ENCODE measurements at regions not wholly inside any gene's neighbourhood (a gene's known extent, or its start where the extent isn't known, plus 50 kb on each side); places are given as distances from the start of the nearest gene placed in this dataset.

- Histone ChIP-seq H3K27me3 (no peaks in the 10 kb centered on the region), H3K4me1 (no peaks in the 10 kb centered on the region), H3K36me3 (no peaks in the 10 kb centered on the region), H3K9me3 (no peaks in the 10 kb centered on the region), H3K27ac (no peak overlapping the region), H3K4me3 (no peak overlapping the region)
- intact Hi-C loops (cut with DNase I): no loop called here
- TF ChIP-seq POLR2AphosphoS5 (IDR thresholded peaks at IDR 0.05; ENCODE audit: insufficient read depth in 1 of 2, low read depth in 1 of 2): no peak
- TF ChIP-seq, protein P1, sequence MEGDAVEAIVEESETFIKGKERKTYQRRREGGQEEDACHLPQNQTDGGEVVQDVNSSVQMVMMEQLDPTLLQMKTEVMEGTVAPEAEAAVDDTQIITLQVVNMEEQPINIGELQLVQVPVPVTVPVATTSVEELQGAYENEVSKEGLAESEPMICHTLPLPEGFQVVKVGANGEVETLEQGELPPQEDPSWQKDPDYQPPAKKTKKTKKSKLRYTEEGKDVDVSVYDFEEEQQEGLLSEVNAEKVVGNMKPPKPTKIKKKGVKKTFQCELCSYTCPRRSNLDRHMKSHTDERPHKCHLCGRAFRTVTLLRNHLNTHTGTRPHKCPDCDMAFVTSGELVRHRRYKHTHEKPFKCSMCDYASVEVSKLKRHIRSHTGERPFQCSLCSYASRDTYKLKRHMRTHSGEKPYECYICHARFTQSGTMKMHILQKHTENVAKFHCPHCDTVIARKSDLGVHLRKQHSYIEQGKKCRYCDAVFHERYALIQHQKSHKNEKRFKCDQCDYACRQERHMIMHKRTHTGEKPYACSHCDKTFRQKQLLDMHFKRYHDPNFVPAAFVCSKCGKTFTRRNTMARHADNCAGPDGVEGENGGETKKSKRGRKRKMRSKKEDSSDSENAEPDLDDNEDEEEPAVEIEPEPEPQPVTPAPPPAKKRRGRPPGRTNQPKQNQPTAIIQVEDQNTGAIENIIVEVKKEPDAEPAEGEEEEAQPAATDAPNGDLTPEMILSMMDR (IDR thresholded peaks at IDR 0.05): no peak
- TF ChIP-seq POLR2A (IDR thresholded peaks at IDR 0.05): no peak
- no peak for DNase-seq (ENCODE audit: extremely low spot score in 2 of 2)
Observed at GRCh38 chr14:43981135-43981768, 525.8 kb downstream of the FSCB start.

GRCh38 chr14:43956741-43957140 is 550.3 kb downstream of the FSCB start:
- intact Hi-C loops (cut with DNase I): no loop called here
- TF ChIP-seq POLR2AphosphoS5 (IDR thresholded peaks at IDR 0.05; ENCODE audit: insufficient read depth in 1 of 2, low read depth in 1 of 2) (no peak), POLR2A (IDR thresholded peaks at IDR 0.05) (no peak)
- TF ChIP-seq, protein P1 (IDR thresholded peaks at IDR 0.05): no peak
- Histone ChIP-seq H3K27me3 (no peaks in the 10 kb centered on the region), H3K27ac (no peak overlapping the region), H3K4me1 (no peaks in the 10 kb centered on the region), H3K9me3 (no peaks in the 10 kb centered on the region), H3K4me3 (no peak overlapping the region), H3K36me3 (no peaks in the 10 kb centered on the region)
- no peak for DNase-seq (ENCODE audit: extremely low spot score in 2 of 2)

DNA sequence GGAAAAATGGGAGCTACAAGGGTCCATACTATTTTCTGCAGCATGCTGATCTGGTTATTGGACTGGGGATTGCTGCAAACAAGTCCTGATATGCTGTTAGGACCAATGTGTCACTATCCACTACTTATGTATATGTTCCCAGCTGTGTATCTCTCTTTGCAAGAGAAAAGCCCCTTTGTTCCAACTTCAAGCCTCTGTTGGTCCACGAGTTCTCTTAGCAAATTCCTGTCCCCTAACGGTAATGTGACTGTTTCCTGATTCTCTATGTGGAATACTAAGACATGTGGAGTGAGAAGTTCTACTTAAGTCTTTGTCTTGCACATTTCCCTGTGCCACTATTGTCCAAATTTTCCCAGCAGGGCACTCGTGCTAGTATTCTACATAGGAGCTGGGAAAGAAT is 557.7 kb downstream of the FSCB start:
- Histone ChIP-seq H3K27me3 (no peaks in the 10 kb centered on the region), H3K4me3 (no peak overlapping the region), H3K4me1 (no peaks in the 10 kb centered on the region), H3K9me3 (no peaks in the 10 kb centered on the region), H3K27ac (no peak overlapping the region), H3K36me3 (no peaks in the 10 kb centered on the region)
- DNase-seq (ENCODE audit: extremely low spot score in 2 of 2): no peak
- TF ChIP-seq, protein P1 (IDR thresholded peaks at IDR 0.05): no peak
- TF ChIP-seq POLR2A (IDR thresholded peaks at IDR 0.05): no peak
- TF ChIP-seq POLR2AphosphoS5 (IDR thresholded peaks at IDR 0.05; ENCODE audit: insufficient read depth in 1 of 2, low read depth in 1 of 2): no peak
- intact Hi-C loops (cut with DNase I): no loop called here

GRCh38 chr14:43939836-43940235 is 567.2 kb downstream of the FSCB start:
- TF ChIP-seq POLR2A (IDR thresholded peaks at IDR 0.05) (no peak), POLR2AphosphoS5 (IDR thresholded peaks at IDR 0.05; ENCODE audit: insufficient read depth in 1 of 2, low read depth in 1 of 2) (no peak)
- TF ChIP-seq, protein P1 (IDR thresholded peaks at IDR 0.05): no peak
- Histone ChIP-seq H3K4me3 (no peak overlapping the region), H3K36me3 (no peaks in the 10 kb centered on the region), H3K9me3 (no peaks in the 10 kb centered on the region), H3K4me1 (no peaks in the 10 kb centered on the region), H3K27ac (no peak overlapping the region), H3K27me3 (no peaks in the 10 kb centered on the region)
- no peak for DNase-seq (ENCODE audit: extremely low spot score in 2 of 2)
- intact Hi-C loops (cut with DNase I): no loop called here

DNA sequence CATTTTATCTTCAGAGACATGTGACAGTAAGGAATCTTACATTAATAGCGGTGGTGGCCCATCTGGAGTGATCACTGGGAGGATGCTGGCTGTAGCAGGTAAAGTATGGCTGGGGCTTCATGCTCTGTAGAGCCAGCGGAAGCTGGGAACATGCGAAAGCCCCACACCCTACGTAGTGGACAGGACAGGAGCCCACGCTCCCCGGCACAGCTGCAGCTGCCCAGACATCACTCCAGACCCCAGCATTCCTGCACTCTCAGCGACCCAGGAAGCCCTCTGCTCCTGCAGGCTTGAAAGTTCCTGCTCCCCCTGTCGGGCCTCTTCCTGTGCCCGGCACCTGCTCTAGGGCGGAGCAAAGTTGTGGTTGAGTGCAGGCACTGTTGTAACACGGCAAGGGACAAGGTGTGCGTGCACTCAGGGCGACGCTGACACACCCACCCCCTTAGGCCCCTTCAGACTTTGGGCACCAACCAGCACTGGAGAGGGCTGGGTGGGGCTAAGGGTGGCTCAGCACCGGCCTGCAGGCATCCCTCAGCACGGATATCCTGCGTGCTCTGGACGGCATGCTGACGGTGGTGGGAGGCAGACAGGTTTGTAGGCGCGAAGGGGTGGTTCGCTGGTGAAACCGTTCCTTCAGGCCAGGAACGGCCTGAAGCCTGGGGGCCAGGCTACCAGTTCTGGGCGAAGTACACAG is 568.3 kb downstream of the FSCB start:
- intact Hi-C loops (cut with DNase I): no loop called here
- no peak overlapping the region for H3K27ac ChIP-seq
- H3K4me3 ChIP-seq: no peak overlapping the region
- no peak for DNase-seq (ENCODE audit: extremely low spot score in 2 of 2)
- no peaks in the 10 kb centered on the region for H3K9me3 ChIP-seq
- no peaks in the 10 kb centered on the region for H3K27me3 ChIP-seq
- TF ChIP-seq POLR2A (IDR thresholded peaks at IDR 0.05) (no peak), POLR2AphosphoS5 (IDR thresholded peaks at IDR 0.05; ENCODE audit: insufficient read depth in 1 of 2, low read depth in 1 of 2) (no peak)
- TF ChIP-seq, protein P1 (IDR thresholded peaks at IDR 0.05): no peak
- H3K36me3 ChIP-seq: no peaks in the 10 kb centered on the region
- H3K4me1 ChIP-seq: no peaks in the 10 kb centered on the region
